H9 (cell line): ENCODE measurements at regions not wholly inside any gene's neighbourhood (a gene's known extent, or its start where the extent isn't known, plus 50 kb on each side); places are given as distances from the start of the nearest gene placed in this dataset.
"Not testable (repeated sequence)": the region's sequence is repeated elsewhere in the genome, so short reads cannot be mapped to it uniquely, and the experiment has no call there.

Experiments
- DNase-seq: peaks from one replicate; pipeline ENCODE4 v3.0.0-alpha.2; 2017
- H2AFZ ChIP-seq: one replicate; pipeline ENCODE4 v1.6.1; 2013; ENCODE audit warnings: mild to moderate bottlenecking, low read length, control low read depth, moderate library complexity
- H2AK5ac ChIP-seq: 2 replicates; pipeline ENCODE4 v1.6.1; 2013; ENCODE audit warnings: low read length, control low read depth, mixed read lengths; ENCODE audit not compliant: insufficient read length
- H2BK120ac ChIP-seq: one replicate; pipeline ENCODE4 v1.6.1; 2013; ENCODE audit warnings: low read depth, mild to moderate bottlenecking, low read length, control low read depth, inconsistent platforms; ENCODE audit not compliant: poor library complexity, severe bottlenecking
- H2BK12ac ChIP-seq: 2 replicates; pipeline ENCODE4 v1.6.1; 2013; ENCODE audit warnings: low read length, control low read depth, mixed read lengths, low read depth; ENCODE audit not compliant: insufficient read length
- H2BK15ac ChIP-seq: 2 replicates; pipeline ENCODE4 v1.6.1; 2013; ENCODE audit warnings: low read depth, low read length, control low read depth
- H2BK20ac ChIP-seq: one replicate; pipeline ENCODE4 v1.6.1; 2013; ENCODE audit warnings: low read depth, mild to moderate bottlenecking, low read length, control low read depth, inconsistent platforms; ENCODE audit not compliant: poor library complexity, severe bottlenecking
- H2BK5ac ChIP-seq: 2 replicates; pipeline ENCODE4 v1.6.1; 2013; ENCODE audit warnings: low read length, control low read depth, mixed read lengths; ENCODE audit not compliant: insufficient read length
- H3K14ac ChIP-seq: 2 replicates; pipeline ENCODE4 v1.6.1; 2013; ENCODE audit warnings: low read length, control low read depth; ENCODE audit not compliant: insufficient read depth
- H3K18ac ChIP-seq: 2 replicates; pipeline ENCODE4 v1.6.1; 2013; ENCODE audit warnings: low read depth, mild to moderate bottlenecking, mixed read lengths, low read length, control low read depth; ENCODE audit not compliant: insufficient read length
- H3K23ac ChIP-seq: 2 replicates; pipeline ENCODE4 v1.6.1; 2013; ENCODE audit warnings: low read length, control low read depth, mixed read lengths, low read depth; ENCODE audit not compliant: insufficient read length
- H3K23me2 ChIP-seq: 2 replicates; pipeline ENCODE4 v1.6.1; 2013; ENCODE audit warnings: low read depth, mild to moderate bottlenecking, mixed read lengths, low read length, control low read depth; ENCODE audit not compliant: insufficient read length, poor library complexity, severe bottlenecking
- H3K27ac ChIP-seq: 2 replicates; pipeline ENCODE4 v1.5.1; 2013; ENCODE audit warnings: low read length, control low read depth, mixed read lengths, low read depth; ENCODE audit not compliant: insufficient read length
- H3K27me3 ChIP-seq: 2 replicates; pipeline ENCODE4 v1.6.1; 2013; ENCODE audit warnings: low read length, control low read depth, inconsistent platforms; ENCODE audit not compliant: insufficient read depth
- H3K4ac ChIP-seq: 2 replicates; pipeline ENCODE4 v1.6.1; 2013; ENCODE audit warnings: low read depth, mild to moderate bottlenecking, control low read depth, inconsistent platforms, low read length, moderate library complexity
- H3K4me1 ChIP-seq: 2 replicates; pipeline ENCODE4 v1.6.1; 2013; ENCODE audit warnings: low read length, control low read depth, inconsistent platforms; ENCODE audit not compliant: insufficient read depth
- H3K4me2 ChIP-seq: 2 replicates; pipeline ENCODE4 v1.6.1; 2013; ENCODE audit warnings: low read length, control low read depth, mixed read lengths; ENCODE audit not compliant: insufficient read length, insufficient read depth
- H3K56ac ChIP-seq: 2 replicates; pipeline ENCODE4 v1.6.1; 2013; ENCODE audit warnings: low read depth, mild to moderate bottlenecking, mixed read lengths, low read length, control low read depth; ENCODE audit not compliant: insufficient read length
- H3K79me1 ChIP-seq: 2 replicates; pipeline ENCODE4 v1.6.1; 2013; ENCODE audit warnings: low read depth, mild to moderate bottlenecking, moderate library complexity, low read length, control low read depth, inconsistent platforms; ENCODE audit not compliant: insufficient read depth, poor library complexity, severe bottlenecking
- H3K79me2 ChIP-seq: 2 replicates; pipeline ENCODE4 v1.6.1; 2013; ENCODE audit warnings: low read length, control low read depth, inconsistent platforms; ENCODE audit not compliant: insufficient read depth
- H3K9ac ChIP-seq: 2 replicates; pipeline ENCODE4 v1.6.1; 2013; ENCODE audit warnings: low read length, control low read depth, mixed read lengths; ENCODE audit not compliant: insufficient read length; ENCODE audit errors: extremely low read depth
- H3K9me3 ChIP-seq: one replicate; pipeline ENCODE4 v1.6.1; 2013; ENCODE audit warnings: low read depth, low read length, inconsistent platforms; ENCODE audit not compliant: control insufficient read depth
- H3T11ph ChIP-seq: one replicate; pipeline ENCODE4 v1.6.1; 2013; ENCODE audit warnings: mild to moderate bottlenecking, low read length, control low read depth, inconsistent platforms
- H4K20me1 ChIP-seq: one replicate; pipeline ENCODE4 v1.6.1; 2013; ENCODE audit not compliant: control insufficient read depth, insufficient read length, insufficient read depth
- H4K5ac ChIP-seq: 2 replicates; pipeline ENCODE4 v1.6.1; 2013; ENCODE audit warnings: low read depth, mild to moderate bottlenecking, mixed read lengths, low read length, control low read depth; ENCODE audit not compliant: insufficient read length
- H4K8ac ChIP-seq: replicated peaks from 2 replicates; pipeline ENCODE4 v1.6.1; 2013; ENCODE audit warnings: low read length, control low read depth, mixed read lengths, low read depth; ENCODE audit not compliant: insufficient read length
- H4K91ac ChIP-seq: 2 replicates; pipeline ENCODE4 v1.6.1; 2013; ENCODE audit warnings: low read depth, mild to moderate bottlenecking, moderate library complexity, mixed read lengths, low read length, control low read depth; ENCODE audit not compliant: insufficient read length
- H3K27ac Mint-ChIP-seq, 3 experiments: 2 replicates in 2 of 3; 3 replicates in 1 of 3; pipeline ENCODE4 v1.8.0; 2020 to 2021; ENCODE audit warnings: mixed read lengths in 3 of 3, mild to moderate bottlenecking in 1 of 3, moderate library complexity in 1 of 3
- H3K27me3 Mint-ChIP-seq: 2 replicates; pipeline ENCODE4 v1.8.0; 2021; ENCODE audit warnings: low read depth, mild to moderate bottlenecking, moderate library complexity, mixed read lengths
- H3K36me3 Mint-ChIP-seq, 3 experiments: 2 replicates in 2 of 3; 3 replicates in 1 of 3; pipeline ENCODE4 v1.8.0; 2020 to 2021; ENCODE audit warnings: low read depth in 3 of 3, mixed read lengths in 3 of 3; ENCODE audit not compliant: insufficient read depth in 1 of 3
- H3K4me1 Mint-ChIP-seq, 2 experiments: 2 replicates each; pipeline ENCODE4 v1.8.0; 2020; ENCODE audit warnings: mixed read lengths in 2 of 2
- H3K4me3 Mint-ChIP-seq, 2 experiments: 2 replicates in 1 of 2; 3 replicates in 1 of 2; pipeline ENCODE4 v1.8.0; 2020 to 2021; ENCODE audit warnings: mild to moderate bottlenecking in 2 of 2, mixed read lengths in 2 of 2, moderate library complexity in 1 of 2
- H3K9me3 Mint-ChIP-seq, 2 experiments: 2 replicates in 1 of 2; 3 replicates in 1 of 2; pipeline ENCODE4 v1.8.0; 2020; ENCODE audit warnings: mild to moderate bottlenecking in 2 of 2, mixed read lengths in 2 of 2, moderate library complexity in 1 of 2
- WGBS: extraction: QIAGEN DNeasy Blood & Tissue Kit; methylation state at CpG from one replicate; pipeline ENCODE4 v1.1.7; 2013; ENCODE audit warnings: missing lambda C conversion rate, low lambda C conversion rate, mixed read lengths; ENCODE audit not compliant: insufficient read length; ENCODE audit errors: extremely low coverage; 5-methylcytosine and 5-hydroxymethylcytosine counted together

- not testable (repeated sequence) for H2BK5ac ChIP-seq, H3K4me1 Mint-ChIP-seq, H3K79me1 ChIP-seq, H3K14ac ChIP-seq, H3K79me2 ChIP-seq, H3T11ph ChIP-seq, H3K18ac ChIP-seq, H3K9ac ChIP-seq, H2AFZ ChIP-seq, H4K91ac ChIP-seq, H2BK12ac ChIP-seq, H4K20me1 ChIP-seq, H2AK5ac ChIP-seq, H3K4me3 Mint-ChIP-seq, H3K27me3 ChIP-seq, DNase-seq, H2BK15ac ChIP-seq, H4K5ac ChIP-seq, H3K4ac ChIP-seq, H2BK120ac ChIP-seq, H3K27ac ChIP-seq, H3K27me3 Mint-ChIP-seq, H2BK20ac ChIP-seq, H3K4me2 ChIP-seq, H4K8ac ChIP-seq, H3K36me3 Mint-ChIP-seq, H3K23me2 ChIP-seq, H3K9me3 ChIP-seq, H3K4me1 ChIP-seq, H3K27ac Mint-ChIP-seq, H3K56ac ChIP-seq, H3K23ac ChIP-seq
- peaks cover 14 to 29% of the 10 kb centered on the region in 2 experiments for H3K9me3 Mint-ChIP-seq
- WGBS: no CpG with 5 or more reads among the region's 5 CpGs
Observed at GRCh38 chr2:90291168-90291883, 1599.9 kb downstream of the RPIA start.

DNA sequence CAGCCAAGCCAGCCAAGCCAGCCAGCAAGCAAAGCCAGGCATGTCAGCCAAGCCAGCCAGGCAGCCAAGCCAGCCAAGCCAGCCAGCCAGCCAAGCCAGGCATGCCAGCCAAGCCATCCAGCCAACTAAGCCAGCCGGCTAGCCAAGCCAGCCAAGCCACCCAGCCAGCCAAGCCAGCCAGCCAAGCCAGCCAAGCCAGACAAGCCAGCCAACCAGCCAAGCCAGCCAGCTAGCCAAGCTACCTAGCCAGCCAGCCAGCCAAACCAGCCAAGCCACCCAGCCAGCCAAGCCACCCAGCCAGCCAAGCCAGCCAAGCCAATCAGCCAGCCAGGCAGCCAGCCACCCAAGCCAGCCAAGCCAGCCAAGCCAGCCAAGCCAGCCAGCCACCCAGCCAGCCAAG, 1600.5 kb downstream of the RPIA start:
- not testable (repeated sequence) for H3K9me3 ChIP-seq, H3K79me1 ChIP-seq, H4K5ac ChIP-seq, H3K27ac Mint-ChIP-seq, H3K79me2 ChIP-seq, H2BK120ac ChIP-seq, DNase-seq, H3K14ac ChIP-seq, H3K56ac ChIP-seq, H2BK20ac ChIP-seq, H2BK15ac ChIP-seq, H3K23me2 ChIP-seq, H4K20me1 ChIP-seq, H3K18ac ChIP-seq, H3K4me1 ChIP-seq, H2BK12ac ChIP-seq, H3K9ac ChIP-seq, H4K91ac ChIP-seq, H3K27ac ChIP-seq, H2AFZ ChIP-seq, H2AK5ac ChIP-seq, H4K8ac ChIP-seq, H3K27me3 ChIP-seq, H2BK5ac ChIP-seq, H3K23ac ChIP-seq, H3T11ph ChIP-seq, H3K4ac ChIP-seq, H3K4me3 Mint-ChIP-seq, H3K36me3 Mint-ChIP-seq, H3K4me2 ChIP-seq, H3K27me3 Mint-ChIP-seq, H3K4me1 Mint-ChIP-seq
- peaks cover 15 to 31% of the 10 kb centered on the region in 2 experiments for H3K9me3 Mint-ChIP-seq
- no CpG with 5 or more reads among the region's 1 CpG for WGBS
